Hematopoietic multipotent progenitor cell (in vitro differentiated cells): ENCODE measurements at regions not wholly inside any gene's neighbourhood (a gene's known extent, or its start where the extent isn't known, plus 50 kb on each side); places are given as distances from the start of the nearest gene placed in this dataset.
A peak's percentile ranks its signal among the peaks of the same experiment; 100 is the strongest.
"Not testable (repeated sequence)": the region's sequence is repeated elsewhere in the genome, so short reads cannot be mapped to it uniquely, and the experiment has no call there.

Experiments used
- DNase-seq, 3 donors: peaks; one replicate each; pipeline ENCODE4 v3.0.0-alpha.2; 2011 to 2015; ENCODE audit warnings: low read depth in 2 of 3, low spot score in 2 of 3

DNA sequence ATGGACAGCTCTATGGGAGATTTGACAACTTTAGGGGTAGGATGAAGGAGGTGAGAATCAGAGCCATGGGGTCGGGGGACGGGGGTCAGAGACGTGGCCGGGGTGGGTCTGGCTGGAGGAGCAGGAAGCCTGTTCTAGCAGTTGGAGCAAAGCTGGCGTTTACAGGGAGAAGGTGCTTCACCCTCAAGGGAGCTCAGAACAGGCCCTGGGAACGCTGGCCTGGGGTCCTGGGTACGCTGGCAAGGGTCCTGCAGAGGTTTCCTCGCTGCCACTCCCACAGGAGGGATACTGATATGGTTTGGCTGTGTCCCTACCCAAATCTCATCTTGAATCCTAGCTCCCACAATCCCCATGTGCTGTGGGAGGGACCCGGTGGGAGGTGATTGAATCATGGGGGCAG lies 205.0 kb upstream of the ARL4C start:
- no peak for DNase-seq

DNA sequence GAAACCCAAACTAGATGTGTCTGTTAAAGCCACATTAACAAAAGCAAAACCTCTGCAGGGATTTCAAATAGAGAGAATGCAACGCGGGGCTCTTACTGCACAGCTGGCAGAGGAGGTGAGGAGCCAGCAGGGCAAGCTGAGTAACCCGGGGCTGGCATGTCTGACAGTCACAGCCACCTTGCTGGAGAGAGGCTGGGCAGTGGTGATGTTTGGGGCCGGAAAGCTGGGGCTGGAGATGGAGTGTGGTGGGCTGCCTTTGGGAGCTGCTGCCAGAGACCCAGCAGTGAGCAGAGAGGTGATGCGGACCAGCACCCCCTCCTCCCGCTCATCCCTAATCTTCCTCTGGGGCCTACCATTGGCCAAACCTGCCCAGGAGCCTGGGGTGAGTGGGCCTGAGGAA lies 204.5 kb upstream of the ARL4C start:
- no peak for DNase-seq

DNA sequence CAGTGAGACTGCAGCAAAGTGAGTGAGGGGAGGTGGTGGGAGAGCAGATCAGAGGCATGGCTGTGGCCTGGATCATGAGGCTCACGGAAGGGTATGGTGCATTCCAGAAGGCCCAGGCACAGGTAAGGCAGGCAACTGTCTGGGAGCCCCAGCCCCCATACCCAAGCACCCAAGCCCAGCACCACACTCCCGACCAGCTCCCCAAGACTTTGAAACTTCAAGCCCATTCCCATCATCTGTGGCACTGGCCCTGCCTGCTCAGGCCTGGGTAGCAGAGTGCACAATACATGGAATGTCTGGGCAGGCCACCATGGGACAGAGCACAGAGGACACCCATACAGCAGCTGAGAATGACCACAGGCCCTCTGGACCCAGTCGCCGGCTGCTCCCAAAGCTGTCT lies 202.6 kb upstream of the ARL4C start:
- DNase-seq = no peak

DNA sequence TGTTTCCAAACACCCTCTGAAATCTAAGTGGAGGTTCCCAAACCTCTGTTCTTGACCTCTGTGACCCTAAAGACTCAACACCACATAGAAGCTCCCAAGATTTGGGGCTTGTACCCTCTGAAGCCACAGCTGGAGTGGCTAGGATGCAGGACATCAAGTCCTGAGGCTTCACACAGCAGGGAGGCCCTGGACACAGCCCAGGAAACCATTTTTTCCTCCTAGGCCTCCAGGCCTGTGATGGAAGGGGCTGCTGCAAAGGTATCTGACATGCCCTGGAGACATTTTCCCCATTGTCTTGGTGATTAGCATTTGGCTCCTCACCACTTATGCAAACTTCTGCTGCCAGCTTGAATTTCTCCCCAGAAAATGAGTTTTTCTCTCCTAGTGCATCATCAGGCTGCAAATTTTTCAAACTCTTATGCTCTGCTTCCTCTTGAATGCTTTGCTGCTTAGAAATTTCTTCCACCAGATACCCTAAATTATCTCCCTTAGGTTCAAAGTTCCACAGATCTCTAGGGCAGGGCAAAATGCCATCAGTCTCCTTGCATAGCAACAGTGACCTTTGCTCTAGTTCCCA lies 200.5 kb upstream of the ARL4C start:
- not testable (repeated sequence) for DNase-seq

DNA sequence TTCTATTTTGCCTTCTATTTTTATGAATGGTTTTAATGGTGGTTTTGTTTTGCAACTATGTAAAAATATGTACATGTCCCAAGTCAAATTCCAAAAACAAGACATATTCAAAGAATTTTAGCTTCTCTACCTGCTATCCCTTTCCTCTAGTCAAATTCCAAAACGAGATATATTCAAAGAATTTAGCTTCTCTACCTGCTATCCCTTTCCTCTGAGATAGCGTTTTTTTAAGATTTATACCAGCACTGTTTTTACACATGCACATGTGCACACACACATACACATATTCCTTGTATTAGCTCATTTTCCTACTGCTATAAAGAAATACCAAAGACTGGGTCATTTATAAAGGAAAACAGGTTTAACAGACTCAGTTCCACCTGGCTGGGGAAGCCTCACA lies 199.1 kb upstream of the ARL4C start:
- DNase-seq = no peak

DNA sequence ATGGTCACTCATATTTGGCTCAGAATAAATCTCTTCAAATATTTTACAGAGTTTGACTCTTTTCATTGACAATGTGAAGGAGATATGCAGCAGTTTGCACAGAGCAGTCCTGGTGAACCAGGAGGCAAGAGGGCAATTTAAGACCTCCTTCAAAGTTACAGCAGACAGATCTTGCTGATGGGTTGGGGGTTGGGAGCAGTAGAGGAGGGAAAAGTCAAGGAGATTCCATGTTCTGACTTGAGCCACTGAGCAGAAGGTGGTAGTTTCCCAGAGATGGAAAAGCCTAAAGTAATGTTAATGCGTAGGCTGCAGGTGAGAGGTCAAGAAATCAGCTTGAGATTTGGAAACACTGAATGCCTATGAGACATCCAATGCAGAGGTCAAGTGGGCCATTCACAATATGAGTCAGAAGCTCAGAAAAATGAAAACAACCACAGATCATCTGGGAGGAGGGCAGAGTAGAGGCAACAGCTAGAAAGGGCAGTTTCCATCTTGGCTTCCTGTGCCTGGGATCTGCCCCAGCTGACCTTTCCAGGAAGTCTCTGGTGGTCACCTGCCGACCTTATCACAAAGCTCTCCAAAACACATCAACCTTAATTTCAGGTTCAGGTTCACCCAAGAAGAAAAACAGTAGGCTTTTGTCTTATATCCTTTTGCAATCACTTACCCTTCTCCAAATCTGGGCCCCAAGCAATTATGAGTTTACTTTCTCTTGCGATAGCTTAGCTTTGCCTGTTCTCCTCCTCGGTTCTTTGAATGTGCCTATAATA lies 197.5 kb upstream of the ARL4C start:
- no peak for DNase-seq

DNA sequence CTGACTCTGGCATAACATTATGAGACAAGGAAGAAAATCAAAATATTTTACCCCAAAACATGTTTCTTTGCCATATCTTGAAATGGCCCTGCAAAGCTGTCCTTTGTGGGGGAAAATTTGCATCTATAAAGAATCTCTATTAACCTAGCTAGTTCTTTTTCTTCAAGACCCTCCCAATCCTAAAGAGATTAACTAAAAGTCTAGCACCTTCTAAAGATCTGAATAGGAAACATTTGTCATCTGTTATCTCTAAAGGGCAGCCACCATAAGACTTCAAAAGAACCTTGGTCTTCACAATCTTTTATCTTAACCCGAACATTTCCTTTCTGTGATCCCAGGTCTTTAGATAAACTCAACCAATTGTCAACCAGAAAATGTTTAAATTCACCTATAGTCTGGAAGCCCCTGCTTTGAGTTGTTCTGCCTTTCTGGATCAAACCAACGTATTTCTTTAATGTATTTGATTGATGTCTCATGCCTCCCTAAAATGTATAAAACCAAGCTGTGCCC lies 196.9 kb upstream of the ARL4C start:
- peak in 1 of 3 donors; percentile 49 for DNase-seq

DNA sequence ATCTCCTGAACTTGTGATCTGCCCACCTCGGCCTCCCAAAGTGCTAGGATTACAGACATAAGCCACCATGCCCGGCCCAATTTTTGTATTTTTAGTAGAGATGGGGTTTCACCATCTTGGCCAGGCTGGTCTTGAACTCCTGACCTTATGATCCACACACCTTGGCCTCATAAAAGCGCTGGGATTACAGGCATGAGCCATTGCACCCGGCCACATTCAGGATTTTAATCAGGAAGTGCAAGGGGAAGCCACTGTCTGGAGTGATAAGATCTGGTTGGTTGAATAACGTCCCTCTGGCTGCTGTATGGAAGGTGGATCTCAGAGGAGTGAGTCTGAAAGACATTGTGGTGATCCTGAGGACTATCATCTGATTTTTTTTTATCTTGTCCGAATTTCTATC lies 196.3 kb upstream of the ARL4C start:
- DNase-seq = peak in 1 of 3 donors; percentile 24

DNA sequence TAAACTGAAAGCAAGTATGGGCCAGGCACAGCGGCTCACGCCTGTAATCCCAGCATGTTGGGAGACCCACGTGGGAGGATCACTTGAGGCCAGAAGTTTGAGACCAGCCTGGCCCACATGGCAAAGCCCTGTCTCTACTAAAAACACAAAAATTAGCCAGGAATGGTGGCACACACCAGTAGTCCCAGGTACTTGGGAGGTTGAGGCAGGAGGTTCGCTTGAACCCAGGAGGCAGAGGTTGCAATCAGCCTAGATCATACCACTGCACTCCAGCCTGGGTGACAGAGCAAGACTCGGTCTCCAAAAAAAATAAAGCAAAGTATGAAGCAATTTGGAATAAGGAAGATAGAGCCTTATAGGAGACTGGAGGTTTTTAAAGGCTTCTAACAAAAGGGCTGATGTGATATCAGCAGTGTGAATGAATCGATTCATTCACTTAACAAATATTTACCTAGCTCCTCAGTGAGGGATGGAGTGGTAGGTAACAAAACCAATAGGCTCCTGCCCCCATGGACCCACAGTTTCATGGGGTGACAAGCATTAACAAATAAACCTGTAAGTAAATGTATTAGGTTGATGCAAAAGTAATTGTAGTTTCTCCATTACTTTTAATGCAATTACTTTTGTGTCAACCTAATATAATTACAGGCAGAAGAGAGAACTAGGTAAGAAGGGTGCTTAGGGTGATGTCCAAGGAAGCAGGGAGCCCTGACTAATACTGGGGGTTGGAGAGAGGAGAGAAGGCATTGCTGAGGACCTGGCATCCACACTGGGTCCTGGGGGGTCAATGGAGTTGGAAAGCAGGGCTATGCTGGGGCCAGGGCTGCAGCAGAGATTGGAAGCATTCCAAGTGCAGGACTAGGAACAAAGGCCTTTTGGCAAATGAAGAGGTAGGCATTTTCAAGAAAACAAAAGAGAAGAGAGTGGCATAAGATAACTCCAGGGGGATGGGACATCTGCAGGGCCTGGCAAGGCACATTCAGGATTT lies 195.4 kb upstream of the ARL4C start:
- no peak for DNase-seq

DNA sequence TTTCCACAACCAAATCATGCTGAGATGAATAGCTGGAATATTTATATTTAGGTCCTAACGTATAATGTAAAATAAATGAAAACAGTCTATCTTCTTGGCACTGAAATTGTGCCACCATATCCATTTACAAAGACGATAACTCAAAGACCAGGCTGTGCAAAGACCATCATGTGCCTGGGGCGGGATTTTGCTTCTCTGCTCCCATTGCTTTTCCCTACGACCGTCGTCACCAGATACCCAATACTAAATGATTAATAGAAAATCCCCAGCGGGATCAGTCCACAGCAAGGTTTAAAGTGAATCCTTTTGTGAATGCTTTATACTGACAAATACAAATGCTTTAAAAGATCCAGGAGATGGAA lies 194.3 kb upstream of the ARL4C start:
- no peak for DNase-seq

DNA sequence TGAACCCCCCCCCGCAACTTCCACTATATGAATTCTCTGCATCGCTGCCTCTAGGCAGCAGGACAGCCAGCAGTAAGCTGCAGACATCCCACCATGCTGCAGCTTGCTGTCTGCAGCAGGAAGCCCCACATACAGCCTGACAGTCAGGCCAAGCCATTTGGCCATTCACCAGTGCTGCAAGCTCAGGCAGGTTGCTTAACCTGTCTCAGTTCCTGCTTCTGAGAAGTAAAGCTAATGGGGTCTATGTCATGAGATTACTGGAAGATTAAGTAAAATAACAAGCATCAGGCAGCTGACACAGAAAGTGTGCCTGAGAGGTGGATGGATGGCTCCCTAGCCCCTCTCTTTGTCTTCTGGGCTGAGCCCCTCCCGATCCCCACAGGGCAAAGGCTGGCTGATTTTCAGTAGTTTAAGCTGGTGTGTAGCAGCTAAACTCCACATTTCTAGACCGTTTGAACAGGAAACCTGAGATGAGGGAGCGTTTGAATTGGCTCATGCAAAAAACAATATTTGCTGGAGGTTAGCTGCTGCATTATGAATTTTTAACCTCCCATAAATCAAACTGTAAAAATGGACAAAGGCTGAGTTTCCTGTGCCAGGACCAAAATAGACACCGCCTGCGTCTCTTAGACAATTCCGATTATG lies 193.8 kb upstream of the ARL4C start:
- peak in 2 of 3 donors; percentile 15 to 54 for DNase-seq

DNA sequence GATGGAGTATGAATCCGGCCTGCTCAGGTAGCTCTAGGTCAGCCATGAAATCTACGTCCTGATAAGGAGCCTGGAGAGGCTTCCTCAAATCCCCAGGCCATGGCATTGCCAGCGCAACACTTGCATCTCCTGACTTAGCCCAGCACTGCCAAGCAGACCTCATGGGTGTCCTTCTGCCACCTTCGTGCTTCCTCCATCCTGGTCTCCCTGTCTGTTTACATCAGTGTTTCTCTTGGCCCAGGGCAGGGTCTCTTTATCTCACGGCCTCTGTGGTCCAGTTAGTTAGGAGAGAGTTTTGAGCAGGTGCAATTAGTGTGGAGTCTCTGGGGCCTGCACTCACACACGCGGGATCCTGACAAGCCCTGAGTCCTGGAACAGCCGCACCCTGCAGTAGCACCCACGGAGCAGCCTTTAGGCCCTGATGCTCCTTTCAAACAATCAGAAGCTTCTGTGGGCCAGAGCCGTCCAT lies 193.1 kb upstream of the ARL4C start:
- DNase-seq = no peak

DNA sequence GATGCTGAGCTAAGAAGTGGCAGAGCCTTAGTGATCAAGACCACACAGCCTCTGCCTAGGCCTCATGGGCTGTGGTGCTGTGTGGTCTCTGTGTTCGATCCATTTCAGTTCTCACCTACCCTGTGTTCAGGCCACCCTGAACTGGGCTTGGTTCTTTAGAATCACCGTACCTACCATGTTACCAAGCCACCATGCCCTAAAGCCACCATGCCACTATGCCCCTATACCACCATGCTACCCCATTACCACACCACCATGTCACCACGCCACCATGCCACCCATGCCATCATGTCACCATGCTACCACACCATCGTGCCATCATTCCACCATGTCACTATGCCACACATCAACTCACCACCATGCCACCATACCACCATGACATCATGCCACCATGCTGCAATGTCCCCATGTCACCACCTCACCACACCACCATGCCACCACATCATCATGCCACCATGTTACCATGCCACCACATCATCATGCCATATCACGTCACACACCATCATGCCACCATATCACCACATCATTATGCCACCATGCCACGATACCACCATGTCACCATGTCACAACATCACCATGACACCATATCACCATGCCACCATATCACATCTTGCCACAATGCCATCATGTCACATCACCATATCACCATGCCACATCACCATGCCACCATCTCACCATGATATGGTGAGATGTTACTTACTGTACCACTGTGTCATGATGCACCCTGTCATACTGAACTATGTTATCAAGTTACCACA lies 191.0 kb upstream of the ARL4C start:
- no peak for DNase-seq

DNA sequence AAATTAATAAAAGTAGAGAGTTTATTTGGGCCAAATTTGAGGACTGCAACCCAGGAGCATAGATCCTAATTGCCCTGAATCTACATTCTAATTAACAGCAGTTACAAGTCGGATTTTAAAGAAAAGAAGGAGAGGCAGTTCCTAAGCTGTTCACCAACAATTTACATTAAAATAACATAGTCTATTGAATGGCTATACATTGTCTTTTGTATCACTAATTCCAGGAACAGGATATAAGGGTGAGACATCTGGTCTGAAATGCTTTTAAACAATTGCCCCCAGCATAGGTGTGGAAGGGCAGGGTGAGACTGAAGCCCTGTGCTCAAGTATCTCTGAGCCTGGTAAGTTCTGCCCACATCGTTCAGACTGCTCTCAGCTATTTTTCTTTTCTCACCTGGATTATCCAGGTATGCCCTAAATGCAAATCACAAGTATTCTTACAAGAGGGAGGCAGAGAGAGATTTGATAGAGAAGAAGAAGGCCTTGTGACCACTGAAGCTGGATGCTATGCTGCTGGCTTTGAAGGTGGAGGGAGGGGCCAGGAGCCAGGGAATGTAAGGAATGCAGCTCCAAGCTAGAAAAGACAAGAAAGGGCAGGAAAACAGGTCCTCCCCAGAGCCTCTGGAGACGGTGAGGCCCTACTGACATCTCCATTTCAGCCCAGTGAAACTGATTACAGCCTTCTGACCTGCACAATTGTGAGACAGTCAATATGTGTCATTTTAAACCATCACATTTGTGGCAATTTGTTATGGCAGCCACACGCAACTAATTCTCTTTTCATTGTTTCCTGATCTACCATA lies 189.4 kb upstream of the ARL4C start:
- no peak for DNase-seq

DNA sequence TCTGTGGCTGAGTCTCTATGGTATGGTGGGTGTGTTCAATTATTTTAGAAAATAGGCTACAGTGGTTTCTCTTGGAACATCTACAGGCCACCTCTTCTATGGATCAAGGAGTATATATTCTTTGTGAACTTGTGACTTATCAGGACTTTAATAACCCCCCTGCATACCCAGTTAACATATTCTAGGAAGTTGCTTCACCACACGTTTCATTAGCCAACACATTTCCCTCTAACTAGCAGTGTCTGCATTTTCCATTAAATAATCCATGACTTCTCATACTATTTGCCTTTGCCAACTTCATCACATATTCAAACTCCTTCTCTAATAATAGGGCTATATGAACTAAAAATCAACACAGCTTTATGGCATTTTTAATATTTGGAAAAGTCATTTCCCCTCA lies 187.6 kb upstream of the ARL4C start:
- DNase-seq = no peak

DNA sequence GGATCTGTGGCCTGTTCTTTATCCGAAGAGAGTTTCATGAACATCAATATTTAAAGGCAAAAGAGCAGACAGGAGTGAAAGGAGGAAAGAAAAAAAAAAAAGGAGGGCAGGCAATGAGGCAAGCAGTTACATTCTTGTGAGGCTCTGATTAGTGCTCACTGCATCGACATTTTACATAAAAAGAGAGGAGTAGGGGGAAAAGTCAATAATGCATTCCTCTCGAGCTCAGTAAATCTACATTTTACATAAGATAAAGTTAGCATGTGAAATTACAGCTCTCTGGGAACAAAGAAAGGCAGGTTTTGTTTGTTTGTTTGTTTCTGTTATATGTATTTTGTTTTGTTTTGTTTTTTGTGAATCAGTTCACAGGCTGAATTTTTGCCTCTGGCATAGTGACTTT lies 187.1 kb upstream of the ARL4C start:
- no peak for DNase-seq

DNA sequence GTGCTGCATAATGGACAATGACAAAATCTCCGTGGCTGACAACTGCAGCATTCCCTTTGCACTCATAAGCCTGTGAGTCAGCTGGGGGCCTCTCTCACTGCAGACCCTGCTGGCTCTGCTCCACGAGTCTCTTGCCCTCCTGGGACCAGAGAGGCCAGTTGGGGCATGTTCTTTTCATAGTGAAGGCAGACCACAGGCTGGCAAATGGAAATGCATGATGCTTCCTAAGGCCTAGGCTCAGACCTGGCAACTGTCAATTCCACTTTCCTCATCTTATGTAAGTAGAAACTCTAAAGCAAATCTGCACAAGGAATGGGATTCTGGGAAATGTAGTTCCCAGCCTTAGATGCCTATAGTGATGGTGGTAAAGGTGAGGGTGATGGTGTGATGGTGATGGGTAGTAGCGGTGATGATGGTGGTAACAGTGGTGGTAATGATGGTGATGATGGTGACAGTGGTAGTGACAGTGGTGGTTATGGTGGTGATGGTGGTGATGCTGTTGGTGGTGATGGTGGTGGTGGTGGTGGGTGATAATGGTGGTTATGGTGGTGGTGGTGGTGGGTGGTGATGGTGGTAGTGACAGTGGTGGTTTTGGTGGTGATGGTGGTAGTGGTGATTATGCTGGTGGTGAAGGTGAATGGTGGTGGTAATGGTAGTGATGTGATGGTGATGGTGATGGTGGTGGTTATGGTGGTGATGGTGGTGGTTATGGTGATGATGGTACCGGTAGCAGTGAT lies 185.8 kb upstream of the ARL4C start:
- no peak for DNase-seq
